ENCODE measurements at regions not wholly inside any gene's neighbourhood (a gene's known extent, or its start where the extent isn't known, plus 50 kb on each side); places are given as distances from the start of the nearest gene placed in this dataset.

- DNase-seq: no peak
Measured at GRCh38 chr5:167949435-167949834, 342.0 kb upstream of the WWC1 start.

- peak; percentile 33 to 85 (median 43) for DNase-seq
Measured at GRCh38 chr5:167950126-167950721, 341.2 kb upstream of the WWC1 start.

GRCh38 chr5:167951116-167951515 lies 340.3 kb upstream of the WWC1 start:
- DNase-seq: no peak

- DNase-seq: no peak
Measured at GRCh38 chr5:167952278-167952995, 339.0 kb upstream of the WWC1 start.

GRCh38 chr5:167953151-167953798 lies 338.2 kb upstream of the WWC1 start:
- no peak for DNase-seq

- DNase-seq: no peak
Measured at GRCh38 chr5:167961731-167962130, 329.7 kb upstream of the WWC1 start.

- no peak for DNase-seq
Measured at GRCh38 chr5:167964529-167964928, 326.9 kb upstream of the WWC1 start.

- DNase-seq: no peak
Measured at GRCh38 chr5:167965710-167966109, 325.7 kb upstream of the WWC1 start.

GRCh38 chr5:167966979-167967378 lies 324.5 kb upstream of the WWC1 start:
- no peak for DNase-seq

- DNase-seq: peak in 1 of 3 donors; percentile 44
Measured at GRCh38 chr5:167967494-167968177, 323.8 kb upstream of the WWC1 start.

- no peak for DNase-seq
Measured at GRCh38 chr5:167968837-167969236, 322.6 kb upstream of the WWC1 start.

- peak in 1 of 3 donors; percentile 43 for DNase-seq
Measured at GRCh38 chr5:167969998-167970397, 321.4 kb upstream of the WWC1 start.

- DNase-seq: no peak
Measured at GRCh38 chr5:167971706-167972105, 319.7 kb upstream of the WWC1 start.

GRCh38 chr5:167973126-167973525 lies 318.3 kb upstream of the WWC1 start:
- DNase-seq: no peak

- no peak for DNase-seq
Measured at GRCh38 chr5:167984951-167985350, 306.5 kb upstream of the WWC1 start.

GRCh38 chr5:167985373-167985772 lies 306.1 kb upstream of the WWC1 start:
- DNase-seq: no peak

GRCh38 chr5:167987490-167988280 lies 303.8 kb upstream of the WWC1 start:
- DNase-seq: no peak

GRCh38 chr5:167992868-167993267 lies 298.6 kb upstream of the WWC1 start:
- no peak for DNase-seq

GRCh38 chr5:167993771-167994170 lies 297.7 kb upstream of the WWC1 start:
- no peak for DNase-seq

- no peak for DNase-seq
Measured at GRCh38 chr5:167995844-167996425, 295.5 kb upstream of the WWC1 start.

- peak in 1 of 3 donors; percentile 43 for DNase-seq
Measured at GRCh38 chr5:167998148-167998767, 293.2 kb upstream of the WWC1 start.

Measured in muscle of back (tissue), 3 donors.